Parathyroid adenoma (tissue), 2 donors: ENCODE measurements at regions not wholly inside any gene's neighbourhood (a gene's known extent, or its start where the extent isn't known, plus 50 kb on each side); places are given as distances from the start of the nearest gene placed in this dataset.
A peak's percentile ranks its signal among the peaks of the same experiment; 100 is the strongest.
"Not testable (repeated sequence)": the region's sequence is repeated elsewhere in the genome, so short reads cannot be mapped to it uniquely, and the experiment has no call there.

ENCODE experiments used
- H2AFZ ChIP-seq: fragments of 300-600 bp; sonication (generic); one replicate; pipeline ENCODE4 v1.7.0; 2017; ENCODE audit warnings: antibody characterized with exemption, mild to moderate bottlenecking
- H3K27ac ChIP-seq: fragments of 300-600 bp; sonication (generic); one replicate; pipeline ENCODE4 v1.7.0; 2017
- H3K27me3 ChIP-seq: fragments of 300-600 bp; sonication (generic); one replicate; pipeline ENCODE4 v1.7.0; 2017; ENCODE audit warnings: low read length; ENCODE audit not compliant: control insufficient read depth, insufficient read depth
- H3K36me3 ChIP-seq: fragments of 300-600 bp; sonication (generic); one replicate; pipeline ENCODE4 v1.7.0; 2017; ENCODE audit warnings: low read length; ENCODE audit not compliant: control insufficient read depth, insufficient read depth
- H3K4me1 ChIP-seq: fragments of 300-600 bp; sonication (generic); one replicate; pipeline ENCODE4 v1.7.0; 2017; ENCODE audit warnings: control low read depth
- H3K4me2 ChIP-seq: fragments of 300-600 bp; sonication (generic); one replicate; pipeline ENCODE4 v1.7.0; 2017; ENCODE audit warnings: low read length
- H3K4me3 ChIP-seq: fragments of 300-600 bp; sonication (generic); one replicate; pipeline ENCODE4 v1.7.0; 2017; ENCODE audit warnings: low read depth, low read length
- H3K79me2 ChIP-seq: fragments of 300-600 bp; sonication (generic); one replicate; pipeline ENCODE4 v1.7.0; 2017; ENCODE audit warnings: control low read depth
- H3K9ac ChIP-seq: fragments of 300-600 bp; sonication (generic); one replicate; pipeline ENCODE4 v1.7.0; 2017; ENCODE audit warnings: mild to moderate bottlenecking
- H3K9me3 ChIP-seq: fragments of 300-600 bp; sonication (generic); one replicate; pipeline ENCODE4 v1.7.0; 2017; ENCODE audit warnings: low read length; ENCODE audit not compliant: control insufficient read depth
- TF ChIP-seq, protein P1 (sequence below): fragments of 300-600 bp; sonication (generic); IDR thresholded peaks from one replicate; pipeline ENCODE4 v1.7.0; 2017; ENCODE audit warnings: antibody characterized with exemption, mild to moderate bottlenecking
- donor health status: primary hyperparathyroidism.

- Histone ChIP-seq H2AFZ (peak overlapping the region; percentile 68), H3K4me1 (peaks cover 43% of the 10 kb centered on the region), H3K4me2 (no peak overlapping the region), H3K27me3 (no peaks in the 10 kb centered on the region), H3K4me3 (no peak overlapping the region), H3K9me3 (no peaks in the 10 kb centered on the region), H3K79me2 (no peaks in the 10 kb centered on the region), H3K27ac (peak overlapping the region; percentile 40), H3K9ac (no peak overlapping the region), H3K36me3 (no peaks in the 10 kb centered on the region)
- TF ChIP-seq, protein P1, sequence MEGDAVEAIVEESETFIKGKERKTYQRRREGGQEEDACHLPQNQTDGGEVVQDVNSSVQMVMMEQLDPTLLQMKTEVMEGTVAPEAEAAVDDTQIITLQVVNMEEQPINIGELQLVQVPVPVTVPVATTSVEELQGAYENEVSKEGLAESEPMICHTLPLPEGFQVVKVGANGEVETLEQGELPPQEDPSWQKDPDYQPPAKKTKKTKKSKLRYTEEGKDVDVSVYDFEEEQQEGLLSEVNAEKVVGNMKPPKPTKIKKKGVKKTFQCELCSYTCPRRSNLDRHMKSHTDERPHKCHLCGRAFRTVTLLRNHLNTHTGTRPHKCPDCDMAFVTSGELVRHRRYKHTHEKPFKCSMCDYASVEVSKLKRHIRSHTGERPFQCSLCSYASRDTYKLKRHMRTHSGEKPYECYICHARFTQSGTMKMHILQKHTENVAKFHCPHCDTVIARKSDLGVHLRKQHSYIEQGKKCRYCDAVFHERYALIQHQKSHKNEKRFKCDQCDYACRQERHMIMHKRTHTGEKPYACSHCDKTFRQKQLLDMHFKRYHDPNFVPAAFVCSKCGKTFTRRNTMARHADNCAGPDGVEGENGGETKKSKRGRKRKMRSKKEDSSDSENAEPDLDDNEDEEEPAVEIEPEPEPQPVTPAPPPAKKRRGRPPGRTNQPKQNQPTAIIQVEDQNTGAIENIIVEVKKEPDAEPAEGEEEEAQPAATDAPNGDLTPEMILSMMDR = no peak
Observed at GRCh38 chr5:61229416-61229815, 67.1 kb upstream of the SMIM15 start.

DNA sequence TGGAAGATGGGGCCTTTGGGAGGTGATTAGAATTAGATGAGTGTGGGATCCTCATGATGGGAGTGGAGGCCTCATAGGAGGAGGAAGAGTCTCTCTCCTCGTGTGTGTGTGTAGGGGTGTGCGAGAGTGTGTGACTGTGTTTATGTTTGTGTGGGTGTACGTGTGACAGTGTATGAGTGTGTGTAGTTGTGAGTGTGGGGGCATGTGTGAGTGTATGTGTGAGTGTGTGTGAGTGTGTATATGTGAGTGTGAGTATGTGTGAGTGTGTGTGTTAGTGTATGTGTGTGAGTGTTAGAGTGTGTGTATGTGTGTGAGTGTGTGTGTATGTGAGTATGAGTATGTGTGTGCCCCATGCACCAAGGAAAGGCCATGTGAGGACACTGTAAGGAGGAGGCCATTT, 68.2 kb upstream of the SMIM15 start:
- no peak overlapping the region for H3K27ac ChIP-seq
- H3K9me3 ChIP-seq = no peaks in the 10 kb centered on the region
- H3K4me3 ChIP-seq = no peak overlapping the region
- peaks cover 37% of the 10 kb centered on the region for H3K4me1 ChIP-seq
- H3K27me3 ChIP-seq = no peaks in the 10 kb centered on the region
- no peak overlapping the region for H2AFZ ChIP-seq
- no peak overlapping the region for H3K4me2 ChIP-seq
- H3K9ac ChIP-seq = no peak overlapping the region
- no peaks in the 10 kb centered on the region for H3K79me2 ChIP-seq
- H3K36me3 ChIP-seq = no peaks in the 10 kb centered on the region
- TF ChIP-seq, protein P1 = no peak

GRCh38 chr5:61231813-61232212, 69.5 kb upstream of the SMIM15 start:
- H3K79me2 ChIP-seq = no peaks in the 10 kb centered on the region
- H3K4me1 ChIP-seq = peaks cover 26% of the 10 kb centered on the region
- H3K9ac ChIP-seq = no peak overlapping the region
- no peaks in the 10 kb centered on the region for H3K9me3 ChIP-seq
- no peak overlapping the region for H2AFZ ChIP-seq
- no peak overlapping the region for H3K27ac ChIP-seq
- no peaks in the 10 kb centered on the region for H3K36me3 ChIP-seq
- H3K4me3 ChIP-seq = no peak overlapping the region
- H3K4me2 ChIP-seq = no peak overlapping the region
- H3K27me3 ChIP-seq = no peaks in the 10 kb centered on the region
- TF ChIP-seq, protein P1 = no peak

DNA sequence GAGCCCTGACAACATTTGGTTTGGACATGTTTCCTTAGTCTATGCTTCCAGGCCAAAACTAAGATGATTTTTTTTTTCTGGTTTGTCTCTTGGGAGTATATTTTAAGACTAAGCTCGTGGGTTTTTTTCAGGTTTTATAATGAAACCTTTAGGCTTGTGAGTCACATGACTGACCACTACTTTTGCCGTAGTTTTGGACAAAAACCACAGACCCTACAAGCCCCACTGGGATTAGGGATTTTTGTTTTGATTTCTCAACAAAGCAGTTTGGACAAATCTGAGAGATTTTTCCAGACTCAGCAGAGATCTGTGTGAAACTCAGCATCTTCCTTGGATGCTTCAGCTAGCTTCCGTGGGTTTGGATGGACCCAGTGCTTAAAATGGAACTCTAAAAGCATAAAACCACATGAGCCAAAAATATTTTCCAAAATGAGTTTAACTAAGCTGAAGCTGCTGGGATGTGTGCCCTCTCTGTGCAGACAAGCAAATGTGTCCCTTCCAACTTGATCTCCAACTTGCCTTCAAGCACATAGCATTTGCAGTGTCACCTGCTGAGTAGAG, 70.3 kb upstream of the SMIM15 start:
- TF ChIP-seq, protein P1 = no peak
- Histone ChIP-seq H3K27me3 (no peaks in the 10 kb centered on the region), H3K27ac (no peak overlapping the region)

DNA sequence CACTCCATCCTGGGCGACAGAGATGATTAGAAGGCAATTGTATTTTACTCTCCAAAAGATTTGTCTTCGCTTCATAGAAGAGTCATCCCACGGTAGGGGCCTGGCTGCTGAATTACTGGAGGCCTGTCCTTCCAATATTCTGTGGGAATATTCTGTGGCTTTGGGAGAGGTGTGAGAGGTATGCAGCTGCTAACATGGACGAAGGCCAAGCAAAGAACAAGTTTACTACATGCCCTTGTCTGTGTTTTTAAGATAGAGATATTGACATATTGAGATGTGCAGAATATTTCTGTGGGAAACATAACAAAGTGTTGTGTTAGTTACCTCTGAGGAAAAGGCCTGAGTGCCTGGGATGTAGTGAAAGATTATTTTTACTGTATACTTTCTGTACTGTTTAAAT, 71.8 kb upstream of the SMIM15 start:
- no peak overlapping the region for H2AFZ ChIP-seq
- peaks cover 11% of the 10 kb centered on the region for H3K4me1 ChIP-seq
- no peak overlapping the region for H3K4me2 ChIP-seq
- no peaks in the 10 kb centered on the region for H3K36me3 ChIP-seq
- no peaks in the 10 kb centered on the region for H3K9me3 ChIP-seq
- no peak overlapping the region for H3K27ac ChIP-seq
- H3K27me3 ChIP-seq = no peaks in the 10 kb centered on the region
- no peak overlapping the region for H3K9ac ChIP-seq
- TF ChIP-seq, protein P1 = no peak
- H3K4me3 ChIP-seq = no peak overlapping the region
- H3K79me2 ChIP-seq = no peaks in the 10 kb centered on the region

More for the DNA sequence above, 70.3 kb upstream of the SMIM15 start:
- peaks cover 25% of the 10 kb centered on the region for H3K4me1 ChIP-seq
- H3K79me2 ChIP-seq = no peaks in the 10 kb centered on the region
- H3K4me3 ChIP-seq = no peak overlapping the region
- H3K9me3 ChIP-seq = no peaks in the 10 kb centered on the region
- no peaks in the 10 kb centered on the region for H3K36me3 ChIP-seq
- H2AFZ ChIP-seq = peak overlapping the region; percentile 19
- no peak overlapping the region for H3K4me2 ChIP-seq
- no peak overlapping the region for H3K9ac ChIP-seq

DNA sequence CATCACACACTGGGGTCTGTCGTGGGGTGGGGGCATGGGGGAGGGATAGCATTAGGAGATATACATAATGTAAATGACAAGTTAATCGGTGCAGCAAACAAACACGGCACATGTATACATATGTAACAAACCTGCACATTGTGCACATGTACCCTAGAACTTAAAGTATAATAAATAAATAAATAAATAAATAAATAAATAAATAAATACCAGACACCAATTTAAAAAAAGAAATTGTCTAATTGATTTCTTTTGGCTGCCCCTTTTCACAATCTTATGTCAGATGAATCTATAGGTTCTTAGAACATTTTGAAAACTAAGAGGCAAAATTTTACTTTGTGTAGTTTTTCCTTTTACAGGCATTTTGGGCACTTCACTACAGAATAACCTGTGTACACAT, 74.4 kb upstream of the SMIM15 start:
- not testable (repeated sequence) for H3K4me3 ChIP-seq, H3K36me3 ChIP-seq, H3K27me3 ChIP-seq, H3K9me3 ChIP-seq, H3K4me1 ChIP-seq, H3K27ac ChIP-seq, H3K9ac ChIP-seq, H2AFZ ChIP-seq, H3K4me2 ChIP-seq, H3K79me2 ChIP-seq
